Kidney (tissue), 13 donors: ENCODE measurements at regions not wholly inside any gene's neighbourhood (a gene's known extent, or its start where the extent isn't known, plus 50 kb on each side); places are given as distances from the start of the nearest gene placed in this dataset.

Experiments
- DNase-seq, 5 donors: peaks; one replicate each; pipeline ENCODE4 v3.0.0-alpha.2; 2013 to 2020
- FAIRE-seq: peaks from 2 replicates; lab custom pipeline; 2012; peaks lifted over from hg19 to GRCh38; lab: Jason Lieb, UNC
- H3K27ac ChIP-seq, 2 donors: one replicate each; pipeline ENCODE4 v1.7.0; 2013; ENCODE audit warnings: low read depth in 2 of 2, low read length in 2 of 2, inconsistent platforms in 1 of 2
- H3K27me3 ChIP-seq: one replicate; pipeline ENCODE4 v1.7.1; 2013; ENCODE audit warnings: low read length, inconsistent platforms; ENCODE audit not compliant: control insufficient read depth, insufficient read depth
- H3K36me3 ChIP-seq, 3 donors: one replicate each; pipeline versions ENCODE4 v1.7.0 to v1.7.1; 2013; ENCODE audit warnings: low read length in 3 of 3, control low read depth in 1 of 3, inconsistent platforms in 1 of 3; ENCODE audit not compliant: insufficient read depth in 3 of 3, control insufficient read depth in 2 of 3
- H3K4me1 ChIP-seq, 3 donors: one replicate each; pipeline versions ENCODE4 v1.7.0 to v1.7.1; 2013; ENCODE audit warnings: low read length in 3 of 3, inconsistent platforms in 1 of 3, low read depth in 1 of 3; ENCODE audit not compliant: control insufficient read depth in 2 of 3, insufficient read depth in 2 of 3
- H3K4me3 ChIP-seq, 3 donors: one replicate each; pipeline versions ENCODE4 v1.7.0 to v1.8.1; 2013; ENCODE audit warnings: low read length in 3 of 3, control low read depth in 1 of 3, inconsistent platforms in 1 of 3
- H3K9ac ChIP-seq, 3 donors: one replicate each; pipeline versions ENCODE4 v1.7.0 to v1.7.1; 2013; ENCODE audit warnings: low read length in 3 of 3, control low read depth in 1 of 3, inconsistent platforms in 1 of 3
- H3K9me3 ChIP-seq, 3 donors: one replicate each; pipeline versions ENCODE4 v1.7.0 to v1.7.1; 2013; ENCODE audit warnings: low read length in 3 of 3, control low read depth in 1 of 3, inconsistent platforms in 1 of 3; ENCODE audit not compliant: control insufficient read depth in 2 of 3, insufficient read depth in 1 of 3
- intact Hi-C: fragments of 100-400 bp; cut with DNase I; formaldehyde crosslinking; loops from one replicate; pipeline ENCODE4 v1.11.1; 2022
- TF ChIP-seq, protein P1 (sequence below): IDR thresholded peaks from 3 replicates; pipeline ENCODE4 v1.5.1; 2012; ENCODE audit warnings: mild to moderate bottlenecking, moderate library complexity, borderline replicate concordance; ENCODE audit not compliant: insufficient read depth; ENCODE audit errors: extremely low read depth
- donor health status: control.
- donor health status: control.
- donor health status: control.
- donor health status: control.
- donor health status: control.
- donor health status: DM: yes; HTN: yes; CAD: no.
- donor health status: Normal renal cell carcinoma (clear cell type).

DNA sequence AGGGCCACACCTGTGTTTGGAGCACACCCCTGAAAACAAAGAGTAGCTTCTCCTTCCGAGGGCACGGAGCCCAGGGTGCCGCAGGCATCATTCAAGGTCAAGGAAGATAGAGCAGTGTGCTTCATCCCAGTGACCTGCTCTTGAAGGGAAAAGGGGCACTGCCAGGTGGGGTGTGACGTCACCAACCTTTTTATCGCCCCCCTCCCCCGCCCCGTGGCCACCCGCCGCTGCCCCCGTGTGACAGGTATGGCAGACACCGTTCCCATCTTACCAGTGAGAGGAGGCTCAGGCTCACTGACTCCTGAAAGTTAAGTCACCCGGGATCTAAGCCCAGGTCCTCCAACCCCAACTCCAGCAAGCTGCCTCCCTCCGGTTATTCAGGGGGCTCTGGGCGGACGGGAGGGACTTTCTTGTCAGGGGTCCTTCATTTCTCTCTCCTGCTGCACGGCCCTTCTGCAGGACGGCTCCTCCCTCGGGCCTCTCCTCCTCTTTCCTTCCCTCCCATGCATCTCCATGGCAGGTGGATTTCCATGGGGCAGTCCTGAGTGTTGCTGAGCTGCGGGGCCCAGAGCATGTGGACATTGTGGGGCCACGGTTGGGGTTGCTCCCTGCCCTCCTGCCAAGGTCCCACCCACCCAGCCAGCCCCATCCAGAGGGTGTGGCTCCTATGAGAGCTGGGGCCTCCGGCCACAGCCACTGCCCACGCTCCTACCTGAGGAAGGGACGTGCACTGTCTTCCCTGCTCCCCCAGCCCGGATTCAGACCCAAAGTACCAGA, 114.1 kb upstream of the HDAC4 start:
- H3K4me3 ChIP-seq: no peak overlapping the region
- H3K27me3 ChIP-seq: no peaks in the 10 kb centered on the region
- H3K36me3 ChIP-seq: no peaks in the 10 kb centered on the region
- H3K4me1 ChIP-seq: no peaks in the 10 kb centered on the region
- FAIRE-seq (no peak), DNase-seq (peak in 1 of 5 donors; percentile 58)
- no peak overlapping the region for H3K9ac ChIP-seq
- intact Hi-C loops: no loop called here
- no peaks in the 10 kb centered on the region for H3K9me3 ChIP-seq
- H3K27ac ChIP-seq: no peak overlapping the region
- TF ChIP-seq, protein P1, sequence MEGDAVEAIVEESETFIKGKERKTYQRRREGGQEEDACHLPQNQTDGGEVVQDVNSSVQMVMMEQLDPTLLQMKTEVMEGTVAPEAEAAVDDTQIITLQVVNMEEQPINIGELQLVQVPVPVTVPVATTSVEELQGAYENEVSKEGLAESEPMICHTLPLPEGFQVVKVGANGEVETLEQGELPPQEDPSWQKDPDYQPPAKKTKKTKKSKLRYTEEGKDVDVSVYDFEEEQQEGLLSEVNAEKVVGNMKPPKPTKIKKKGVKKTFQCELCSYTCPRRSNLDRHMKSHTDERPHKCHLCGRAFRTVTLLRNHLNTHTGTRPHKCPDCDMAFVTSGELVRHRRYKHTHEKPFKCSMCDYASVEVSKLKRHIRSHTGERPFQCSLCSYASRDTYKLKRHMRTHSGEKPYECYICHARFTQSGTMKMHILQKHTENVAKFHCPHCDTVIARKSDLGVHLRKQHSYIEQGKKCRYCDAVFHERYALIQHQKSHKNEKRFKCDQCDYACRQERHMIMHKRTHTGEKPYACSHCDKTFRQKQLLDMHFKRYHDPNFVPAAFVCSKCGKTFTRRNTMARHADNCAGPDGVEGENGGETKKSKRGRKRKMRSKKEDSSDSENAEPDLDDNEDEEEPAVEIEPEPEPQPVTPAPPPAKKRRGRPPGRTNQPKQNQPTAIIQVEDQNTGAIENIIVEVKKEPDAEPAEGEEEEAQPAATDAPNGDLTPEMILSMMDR: no peak

DNA sequence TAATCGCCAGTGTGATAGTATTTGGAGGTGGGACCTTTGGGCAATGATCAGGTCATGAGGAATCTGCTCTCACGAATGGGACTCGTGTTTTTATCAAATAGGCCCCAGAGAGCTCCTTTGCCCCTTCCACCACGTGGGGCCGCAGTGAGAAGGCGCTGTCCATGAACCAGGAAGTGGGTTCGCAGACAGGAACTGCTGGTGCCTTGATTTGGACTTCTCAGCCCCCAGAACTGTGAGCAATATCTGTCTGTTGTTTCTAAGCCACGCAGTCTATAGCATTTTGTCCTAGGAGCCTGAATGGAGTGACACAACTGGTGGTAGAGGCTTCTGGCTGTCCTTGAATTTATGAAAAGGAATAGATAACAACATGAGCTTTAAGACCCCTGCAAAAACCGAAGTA, 111.2 kb upstream of the HDAC4 start:
- TF ChIP-seq, protein P1: no peak
- FAIRE-seq: no peak
- intact Hi-C loops: no loop called here

DNA sequence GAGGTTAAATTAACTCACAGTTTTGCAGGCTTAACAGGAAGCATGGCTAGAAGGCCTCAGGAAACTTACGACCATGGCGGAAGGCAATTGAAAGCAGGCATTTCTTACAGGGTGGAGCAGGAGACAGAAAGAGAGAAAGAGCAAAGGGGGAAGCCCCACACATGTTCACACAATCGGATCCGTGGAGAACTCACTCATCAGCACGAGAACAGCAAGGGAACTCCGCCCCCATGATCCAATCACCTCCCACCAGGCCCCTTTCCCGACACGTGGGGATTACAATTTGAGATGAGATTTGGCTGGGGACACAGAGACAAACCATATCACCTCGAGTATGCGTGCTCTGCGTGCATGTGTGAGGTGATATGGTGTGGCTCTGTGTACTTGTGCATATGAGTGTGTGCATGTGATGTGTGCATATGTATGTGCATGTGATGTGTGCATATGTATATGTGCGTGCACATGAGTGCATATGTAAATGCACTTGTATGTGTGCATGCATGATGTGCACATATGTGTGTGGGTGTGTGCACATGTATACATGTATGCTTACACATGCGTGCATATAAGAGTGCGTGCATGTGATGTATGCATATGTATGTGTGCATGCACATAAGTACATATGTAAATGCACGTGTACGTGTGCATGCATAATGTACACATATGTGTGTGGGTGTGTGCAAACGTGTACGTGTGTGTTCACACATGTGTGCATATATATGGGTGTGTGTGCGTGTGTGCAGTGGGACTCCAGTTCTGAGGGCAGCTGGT, 108.7 kb upstream of the HDAC4 start:
- Histone ChIP-seq H3K27me3 (no peaks in the 10 kb centered on the region), H3K27ac (no peak overlapping the region), H3K9me3 (no peaks in the 10 kb centered on the region), H3K4me3 (no peak overlapping the region), H3K9ac (no peak overlapping the region), H3K36me3 (no peaks in the 10 kb centered on the region), H3K4me1 (no peaks in the 10 kb centered on the region)
- intact Hi-C loops: no loop called here
- DNase-seq: peak in 1 of 5 donors; percentile 18
- FAIRE-seq: no peak
- TF ChIP-seq, protein P1: no peak

More for the DNA sequence above, 111.2 kb upstream of the HDAC4 start:
- H3K27ac ChIP-seq: no peak overlapping the region
- no peaks in the 10 kb centered on the region for H3K27me3 ChIP-seq
- no peak overlapping the region for H3K4me3 ChIP-seq
- no peaks in the 10 kb centered on the region for H3K36me3 ChIP-seq
- peak in 1 of 5 donors; percentile 6 for DNase-seq
- no peaks in the 10 kb centered on the region for H3K9me3 ChIP-seq
- H3K4me1 ChIP-seq: no peaks in the 10 kb centered on the region
- no peak overlapping the region for H3K9ac ChIP-seq
